ENCODE measurements at regions not wholly inside any gene's neighbourhood (a gene's known extent, or its start where the extent isn't known, plus 50 kb on each side); places are given as distances from the start of the nearest gene placed in this dataset.
"Not testable (repeated sequence)": the region's sequence is repeated elsewhere in the genome, so short reads cannot be mapped to it uniquely, and the experiment has no call there.

DNA sequence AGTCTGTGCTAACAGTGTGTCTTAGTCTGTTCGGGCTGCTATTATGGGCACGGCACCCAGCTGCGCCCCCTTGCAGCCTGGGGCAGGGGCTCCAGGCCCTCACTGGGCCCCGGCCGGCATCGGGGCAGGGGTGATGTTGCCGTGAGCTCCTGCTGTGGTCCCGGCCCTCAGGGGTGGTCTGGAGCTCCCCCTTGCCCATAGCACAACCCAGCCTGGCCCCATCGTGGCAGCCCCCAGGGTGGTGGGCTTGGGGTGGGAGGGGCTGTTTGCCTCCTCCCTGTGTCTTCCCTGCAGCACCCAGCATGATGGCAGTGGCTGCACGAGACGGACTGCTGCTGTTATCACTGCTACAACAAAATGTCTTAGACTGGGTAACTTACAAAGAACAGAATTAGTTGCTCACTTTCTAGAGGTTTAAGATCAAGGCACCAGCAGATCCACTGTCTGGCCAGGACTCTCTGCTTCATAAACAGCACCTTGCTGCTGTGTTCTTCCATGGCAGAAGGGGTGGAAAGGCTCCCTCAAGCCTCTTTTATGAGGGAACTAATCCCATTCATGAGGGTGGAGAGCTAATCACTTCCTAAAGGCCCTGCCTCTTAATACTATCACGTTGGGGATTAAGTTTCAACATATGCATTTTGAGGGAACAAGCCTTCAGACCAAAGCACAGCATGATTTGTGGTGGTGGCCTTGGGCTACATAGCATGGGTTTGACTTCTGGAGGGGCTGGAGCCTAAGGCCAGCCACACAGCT, 149.5 kb downstream of the SEC23IP start:
- H3K4me3 ChIP-seq, result no peak overlapping the region
- WGBS, 3 donors, result 70% methylated on average over 10 to 12 of the region's 12 CpGs
- intact Hi-C loops (cut with DNase I), result no loop called here
- TF ChIP-seq POLR2A (IDR thresholded peaks at IDR 0.05) (no peak), EP300 (IDR thresholded peaks at IDR 0.05) (no peak)
- TF ChIP-seq, protein P1, sequence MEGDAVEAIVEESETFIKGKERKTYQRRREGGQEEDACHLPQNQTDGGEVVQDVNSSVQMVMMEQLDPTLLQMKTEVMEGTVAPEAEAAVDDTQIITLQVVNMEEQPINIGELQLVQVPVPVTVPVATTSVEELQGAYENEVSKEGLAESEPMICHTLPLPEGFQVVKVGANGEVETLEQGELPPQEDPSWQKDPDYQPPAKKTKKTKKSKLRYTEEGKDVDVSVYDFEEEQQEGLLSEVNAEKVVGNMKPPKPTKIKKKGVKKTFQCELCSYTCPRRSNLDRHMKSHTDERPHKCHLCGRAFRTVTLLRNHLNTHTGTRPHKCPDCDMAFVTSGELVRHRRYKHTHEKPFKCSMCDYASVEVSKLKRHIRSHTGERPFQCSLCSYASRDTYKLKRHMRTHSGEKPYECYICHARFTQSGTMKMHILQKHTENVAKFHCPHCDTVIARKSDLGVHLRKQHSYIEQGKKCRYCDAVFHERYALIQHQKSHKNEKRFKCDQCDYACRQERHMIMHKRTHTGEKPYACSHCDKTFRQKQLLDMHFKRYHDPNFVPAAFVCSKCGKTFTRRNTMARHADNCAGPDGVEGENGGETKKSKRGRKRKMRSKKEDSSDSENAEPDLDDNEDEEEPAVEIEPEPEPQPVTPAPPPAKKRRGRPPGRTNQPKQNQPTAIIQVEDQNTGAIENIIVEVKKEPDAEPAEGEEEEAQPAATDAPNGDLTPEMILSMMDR (IDR thresholded peaks at IDR 0.05), result no peak
- no peaks in the 10 kb centered on the region for H3K4me1 ChIP-seq (ENCODE audit: insufficient read depth)
- H3K27ac ChIP-seq, result no peak overlapping the region
- H3K36me3 ChIP-seq, result no peaks in the 10 kb centered on the region
- no peaks in the 10 kb centered on the region for H3K9me3 ChIP-seq
- no peak for DNase-seq
- no peaks in the 10 kb centered on the region for H3K27me3 ChIP-seq

DNA sequence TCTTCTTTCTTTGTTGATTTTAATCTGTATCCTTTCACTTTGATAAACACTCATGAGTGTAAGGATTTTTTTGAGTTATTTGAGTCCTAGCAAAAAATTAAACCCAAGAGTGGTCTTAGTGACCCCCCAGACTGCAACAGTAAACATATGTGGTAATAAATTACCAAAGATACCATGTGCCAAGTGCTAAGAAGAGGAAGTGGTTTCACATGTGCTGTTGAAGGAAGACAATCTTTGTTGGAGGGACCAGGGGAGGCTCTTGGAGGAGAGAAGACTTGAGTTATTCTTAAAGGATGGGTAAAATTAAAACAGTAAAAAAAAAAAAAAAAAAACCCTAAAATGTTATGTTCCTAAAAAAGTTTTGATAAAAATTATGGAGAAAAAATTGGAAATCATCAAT, 150.2 kb downstream of the SEC23IP start:
- Histone ChIP-seq H3K27me3 (no peaks in the 10 kb centered on the region), H3K9me3 (no peaks in the 10 kb centered on the region), H3K27ac (no peak overlapping the region), H3K36me3 (no peaks in the 10 kb centered on the region), H3K4me3 (no peak overlapping the region), H3K4me1 (ENCODE audit: insufficient read depth) (no peaks in the 10 kb centered on the region)
- no peak for DNase-seq
- TF ChIP-seq, protein P1 (IDR thresholded peaks at IDR 0.05), result no peak
- TF ChIP-seq EP300 (IDR thresholded peaks at IDR 0.05) (no peak), POLR2A (IDR thresholded peaks at IDR 0.05) (no peak)
- intact Hi-C loops (cut with DNase I), result no loop called here

DNA sequence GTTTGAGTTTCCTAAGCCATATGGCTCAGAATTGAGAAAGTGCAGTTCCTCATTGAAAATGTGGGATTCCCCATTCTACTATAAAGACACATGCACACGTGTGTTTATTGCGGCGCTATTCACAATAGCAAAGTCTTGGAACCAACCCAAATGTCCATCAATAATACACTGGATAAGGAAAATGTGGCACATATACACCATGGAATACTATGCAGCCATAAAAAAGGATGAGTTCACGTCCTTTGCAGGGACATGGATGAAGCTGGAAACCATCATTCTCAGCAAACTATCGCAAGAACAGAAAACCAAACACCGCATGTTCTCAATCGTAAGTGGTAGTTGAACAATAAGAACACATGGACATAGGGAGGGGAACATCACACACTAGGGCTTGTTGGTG, 154.8 kb downstream of the SEC23IP start:
- H3K9me3 ChIP-seq; H3K27ac ChIP-seq; H3K4me3 ChIP-seq; H3K27me3 ChIP-seq; intact Hi-C loops (cut with DNase I); H3K36me3 ChIP-seq; H3K4me1 ChIP-seq (ENCODE audit: insufficient read depth); DNase-seq: not testable (repeated sequence)
- WGBS, 3 donors, result 83 to 94% (median 92%) methylated on average over 7 of the region's 7 CpGs

GRCh38 chr10:120047926-120048325, 155.4 kb downstream of the SEC23IP start:
- Histone ChIP-seq H3K27me3 (no peaks in the 10 kb centered on the region), H3K9me3 (no peaks in the 10 kb centered on the region), H3K4me3 (no peak overlapping the region), H3K36me3 (no peaks in the 10 kb centered on the region), H3K27ac (no peak overlapping the region), H3K4me1 (ENCODE audit: insufficient read depth) (no peaks in the 10 kb centered on the region)
- no peak for DNase-seq
- TF ChIP-seq, protein P1 (IDR thresholded peaks at IDR 0.05), result no peak
- intact Hi-C loops (cut with DNase I), result no loop called here

- Histone ChIP-seq H3K36me3 (no peaks in the 10 kb centered on the region), H3K27ac (no peak overlapping the region), H3K9me3 (no peaks in the 10 kb centered on the region), H3K27me3 (no peaks in the 10 kb centered on the region), H3K4me1 (ENCODE audit: insufficient read depth) (no peaks in the 10 kb centered on the region), H3K4me3 (no peak overlapping the region)
- intact Hi-C loops (cut with DNase I), result no loop called here
- no peak for DNase-seq
- WGBS, 3 donors, result 38 to 52% (median 40%) methylated on average over 1 of the region's 1 CpG
- TF ChIP-seq EP300 (IDR thresholded peaks at IDR 0.05) (no peak), POLR2A (IDR thresholded peaks at IDR 0.05) (no peak)
- TF ChIP-seq, protein P1 (IDR thresholded peaks at IDR 0.05), result no peak
These were observed 155.9 kb downstream of the SEC23IP start for GRCh38 chr10:120048391-120048790.
